GM23338 (cell line): ENCODE measurements at regions not wholly inside any gene's neighbourhood (a gene's known extent, or its start where the extent isn't known, plus 50 kb on each side); places are given as distances from the start of the nearest gene placed in this dataset.

Experiments used
- ATAC-seq: fragments of 200-7000 bp; cut with Tn5 transposase; 3 replicates; pipeline ENCODE4 v1.9.1; 2020
- DNase-seq: peaks from one replicate; pipeline ENCODE4 v3.0.0-alpha.2; 2015; ENCODE audit warnings: low spot score
- H2AFZ ChIP-seq: fragments of 200-600 bp; sonication (generic); 2 replicates; pipeline ENCODE4 v1.8.0; 2016; ENCODE audit warnings: antibody characterized with exemption, mild to moderate bottlenecking, moderate library complexity
- H3F3A ChIP-seq: fragments of 200-600 bp; sonication (generic); replicated peaks from 2 replicates; pipeline ENCODE4 v1.8.0; 2017; ENCODE audit warnings: antibody characterized with exemption, mixed run types, low read depth
- H3K27ac ChIP-seq: fragments of 200-600 bp; sonication (generic); 2 replicates; pipeline ENCODE4 v1.6.1; 2016; ENCODE audit warnings: low read depth
- H3K27me3 ChIP-seq: fragments of 200-600 bp; sonication (generic); 2 replicates; pipeline ENCODE4 v1.8.0; 2016; ENCODE audit warnings: mild to moderate bottlenecking, mixed run types, moderate library complexity; ENCODE audit not compliant: insufficient read depth
- H3K36me3 ChIP-seq: fragments of 200-600 bp; sonication (generic); 2 replicates; pipeline ENCODE4 v1.8.0; 2016; ENCODE audit warnings: mild to moderate bottlenecking; ENCODE audit not compliant: insufficient read depth
- H3K4me1 ChIP-seq: fragments of 200-600 bp; sonication (generic); 2 replicates; pipeline ENCODE4 v1.8.0; 2016; ENCODE audit warnings: mild to moderate bottlenecking, moderate library complexity; ENCODE audit not compliant: insufficient read depth
- H3K4me2 ChIP-seq: fragments of 200-600 bp; sonication (generic); 2 replicates; pipeline ENCODE4 v1.7.1; 2017; ENCODE audit warnings: mixed run types
- H3K4me3 ChIP-seq: fragments of 200-600 bp; sonication (generic); 2 replicates; pipeline ENCODE4 v1.6.1; 2016; ENCODE audit warnings: mixed run types
- H3K79me2 ChIP-seq: fragments of 200-600 bp; sonication (generic); replicated peaks from 2 replicates; pipeline ENCODE4 v1.8.0; 2017; ENCODE audit warnings: mild to moderate bottlenecking; ENCODE audit not compliant: insufficient read depth
- H3K9me2 ChIP-seq: fragments of 200-600 bp; sonication (generic); 2 replicates; pipeline ENCODE4 v1.8.0; 2017; ENCODE audit not compliant: insufficient read depth
- H4K20me1 ChIP-seq: fragments of 200-600 bp; sonication (generic); replicated peaks from 2 replicates; pipeline ENCODE4 v1.8.0; 2017; ENCODE audit warnings: mild to moderate bottlenecking; ENCODE audit not compliant: insufficient read depth
- H3K27ac Mint-ChIP-seq: 2 replicates; pipeline ENCODE4 v1.8.0; 2020; ENCODE audit warnings: inconsistent platforms, mild to moderate bottlenecking, moderate library complexity, mixed read lengths
- H3K27me3 Mint-ChIP-seq: 3 replicates; pipeline ENCODE4 v1.8.0; 2022; ENCODE audit warnings: low read depth, mild to moderate bottlenecking, moderate library complexity, mixed read lengths, inconsistent platforms; ENCODE audit not compliant: insufficient read depth, poor library complexity
- H3K36me3 Mint-ChIP-seq: 3 replicates; pipeline ENCODE4 v1.8.0; 2021; ENCODE audit warnings: low read depth, mild to moderate bottlenecking, inconsistent platforms, moderate library complexity, mixed read lengths
- H3K4me1 Mint-ChIP-seq: 3 replicates; pipeline ENCODE4 v1.8.0; 2020; ENCODE audit warnings: mild to moderate bottlenecking, inconsistent platforms, mixed read lengths
- H3K4me3 Mint-ChIP-seq: 3 replicates; pipeline ENCODE4 v1.8.0; 2021; ENCODE audit warnings: moderate library complexity, mild to moderate bottlenecking, inconsistent platforms, mixed read lengths
- H3K9me3 Mint-ChIP-seq: 3 replicates; pipeline ENCODE4 v1.8.0; 2020; ENCODE audit warnings: moderate library complexity, mild to moderate bottlenecking, inconsistent platforms, mixed read lengths
- CREB1 ChIP-seq: fragments of 250-450 bp; sonication (Bioruptor Pico); IDR thresholded peaks from 2 replicates; pipeline ENCODE4 v1.5.0; 2020; ENCODE audit warnings: low read depth, mild to moderate bottlenecking, moderate library complexity
- EZH2 ChIP-seq: fragments of 200-600 bp; sonication (generic); IDR thresholded peaks from one replicate; pipeline ENCODE4 v1.8.0; 2017; ENCODE audit warnings: antibody characterized with exemption, mild to moderate bottlenecking, low read depth; ENCODE audit not compliant: unreplicated experiment
- EZH2phosphoT487 ChIP-seq: fragments of 200-600 bp; sonication (generic); IDR thresholded peaks from one replicate; pipeline ENCODE4 v1.8.1; 2018; ENCODE audit warnings: antibody characterized with exemption; ENCODE audit not compliant: unreplicated experiment
- JUNB ChIP-seq: IDR thresholded peaks from one replicate; pipeline ENCODE4 v1.6.1; 2016; ENCODE audit warnings: antibody characterized with exemption; ENCODE audit not compliant: unreplicated experiment
- NANOG ChIP-seq: IDR thresholded peaks from 2 replicates; pipeline ENCODE4 v1.6.1; 2016; ENCODE audit warnings: antibody characterized with exemption, borderline replicate concordance
- POLR2AphosphoS5 ChIP-seq: IDR thresholded peaks from 2 replicates; pipeline ENCODE4 v1.6.1; 2016; ENCODE audit warnings: antibody characterized with exemption, low read depth
- STAT1 ChIP-seq: IDR thresholded peaks from one replicate; pipeline ENCODE4 v1.6.1; 2016; ENCODE audit warnings: antibody characterized with exemption; ENCODE audit not compliant: unreplicated experiment
- ZNF114 ChIP-seq: fragments of 250-450 bp; sonication (Bioruptor Pico); IDR thresholded peaks from 2 replicates; pipeline ENCODE4 v1.5.0; 2020; ENCODE audit warnings: mild to moderate bottlenecking, moderate library complexity
- ZNF331 ChIP-seq: fragments of 250-450 bp; sonication (Bioruptor Pico); IDR thresholded peaks from 2 replicates; pipeline ENCODE4 v1.5.0; 2020; ENCODE audit warnings: low read depth, mild to moderate bottlenecking, moderate library complexity
- TF ChIP-seq, protein P1 (sequence below): IDR thresholded peaks from 2 replicates; pipeline ENCODE4 v1.6.1; 2016; ENCODE audit warnings: antibody characterized with exemption
- TF ChIP-seq, protein P2 (sequence below): fragments of 250-450 bp; sonication (Bioruptor Pico); IDR thresholded peaks from 2 replicates; pipeline ENCODE4 v1.5.0; 2020; ENCODE audit warnings: mild to moderate bottlenecking, moderate library complexity
- TF ChIP-seq, protein P3 (sequence below), 2 experiments: fragments of 200-600 bp in 1 of 2; sonication (generic) in 1 of 2; conservative IDR thresholded peaks; 2 replicates each; pipeline versions ENCODE4 v1.5.1 to v1.6.1; 2016 to 2017; ENCODE audit warnings: antibody characterized with exemption in 2 of 2, low read depth in 2 of 2, mild to moderate bottlenecking in 2 of 2, moderate library complexity in 1 of 2
- TF ChIP-seq, protein P4 (sequence below): IDR thresholded peaks from one replicate; pipeline ENCODE4 v1.6.1; 2018; ENCODE audit warnings: antibody characterized with exemption; ENCODE audit not compliant: unreplicated experiment

DNA sequence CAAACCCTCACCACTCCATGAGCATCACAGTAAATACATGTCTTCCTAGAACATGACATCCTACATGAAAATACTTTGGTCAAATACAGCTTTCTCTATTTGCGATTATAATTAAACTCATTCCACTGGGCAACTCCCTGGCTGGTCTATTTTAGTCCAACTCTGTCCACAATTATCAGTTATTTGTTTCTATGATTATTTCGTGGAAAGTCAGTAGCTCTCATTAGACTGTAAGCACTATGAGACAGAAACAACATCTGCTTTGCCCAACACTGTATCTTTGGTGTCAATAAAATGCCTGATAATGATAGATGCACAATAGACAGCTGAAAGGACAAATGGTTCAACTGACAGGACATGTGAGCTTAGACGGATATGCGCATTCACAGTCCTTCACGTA lies 292.0 kb downstream of the KLF12 start:
- ATAC-seq = no peak
- peaks cover 4% of the 10 kb centered on the region for H3K27me3 Mint-ChIP-seq
- H3K79me2 ChIP-seq = no peaks in the 10 kb centered on the region

More for the DNA sequence above, 292.0 kb downstream of the KLF12 start:
- Histone ChIP-seq H3F3A (no peaks in the 10 kb centered on the region), H3K4me2 (no peak overlapping the region), H2AFZ (no peak overlapping the region), H3K27me3 (no peaks in the 10 kb centered on the region), H3K36me3 (no peaks in the 10 kb centered on the region), H3K4me1 (peaks cover 1% of the 10 kb centered on the region), H4K20me1 (no peaks in the 10 kb centered on the region), H3K27ac (no peak overlapping the region), H3K4me3 (no peak overlapping the region), H3K9me2 (no peaks in the 10 kb centered on the region)
- TF ChIP-seq, protein P1, sequence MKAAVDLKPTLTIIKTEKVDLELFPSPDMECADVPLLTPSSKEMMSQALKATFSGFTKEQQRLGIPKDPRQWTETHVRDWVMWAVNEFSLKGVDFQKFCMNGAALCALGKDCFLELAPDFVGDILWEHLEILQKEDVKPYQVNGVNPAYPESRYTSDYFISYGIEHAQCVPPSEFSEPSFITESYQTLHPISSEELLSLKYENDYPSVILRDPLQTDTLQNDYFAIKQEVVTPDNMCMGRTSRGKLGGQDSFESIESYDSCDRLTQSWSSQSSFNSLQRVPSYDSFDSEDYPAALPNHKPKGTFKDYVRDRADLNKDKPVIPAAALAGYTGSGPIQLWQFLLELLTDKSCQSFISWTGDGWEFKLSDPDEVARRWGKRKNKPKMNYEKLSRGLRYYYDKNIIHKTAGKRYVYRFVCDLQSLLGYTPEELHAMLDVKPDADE = no peak
- TF ChIP-seq, protein P2, sequence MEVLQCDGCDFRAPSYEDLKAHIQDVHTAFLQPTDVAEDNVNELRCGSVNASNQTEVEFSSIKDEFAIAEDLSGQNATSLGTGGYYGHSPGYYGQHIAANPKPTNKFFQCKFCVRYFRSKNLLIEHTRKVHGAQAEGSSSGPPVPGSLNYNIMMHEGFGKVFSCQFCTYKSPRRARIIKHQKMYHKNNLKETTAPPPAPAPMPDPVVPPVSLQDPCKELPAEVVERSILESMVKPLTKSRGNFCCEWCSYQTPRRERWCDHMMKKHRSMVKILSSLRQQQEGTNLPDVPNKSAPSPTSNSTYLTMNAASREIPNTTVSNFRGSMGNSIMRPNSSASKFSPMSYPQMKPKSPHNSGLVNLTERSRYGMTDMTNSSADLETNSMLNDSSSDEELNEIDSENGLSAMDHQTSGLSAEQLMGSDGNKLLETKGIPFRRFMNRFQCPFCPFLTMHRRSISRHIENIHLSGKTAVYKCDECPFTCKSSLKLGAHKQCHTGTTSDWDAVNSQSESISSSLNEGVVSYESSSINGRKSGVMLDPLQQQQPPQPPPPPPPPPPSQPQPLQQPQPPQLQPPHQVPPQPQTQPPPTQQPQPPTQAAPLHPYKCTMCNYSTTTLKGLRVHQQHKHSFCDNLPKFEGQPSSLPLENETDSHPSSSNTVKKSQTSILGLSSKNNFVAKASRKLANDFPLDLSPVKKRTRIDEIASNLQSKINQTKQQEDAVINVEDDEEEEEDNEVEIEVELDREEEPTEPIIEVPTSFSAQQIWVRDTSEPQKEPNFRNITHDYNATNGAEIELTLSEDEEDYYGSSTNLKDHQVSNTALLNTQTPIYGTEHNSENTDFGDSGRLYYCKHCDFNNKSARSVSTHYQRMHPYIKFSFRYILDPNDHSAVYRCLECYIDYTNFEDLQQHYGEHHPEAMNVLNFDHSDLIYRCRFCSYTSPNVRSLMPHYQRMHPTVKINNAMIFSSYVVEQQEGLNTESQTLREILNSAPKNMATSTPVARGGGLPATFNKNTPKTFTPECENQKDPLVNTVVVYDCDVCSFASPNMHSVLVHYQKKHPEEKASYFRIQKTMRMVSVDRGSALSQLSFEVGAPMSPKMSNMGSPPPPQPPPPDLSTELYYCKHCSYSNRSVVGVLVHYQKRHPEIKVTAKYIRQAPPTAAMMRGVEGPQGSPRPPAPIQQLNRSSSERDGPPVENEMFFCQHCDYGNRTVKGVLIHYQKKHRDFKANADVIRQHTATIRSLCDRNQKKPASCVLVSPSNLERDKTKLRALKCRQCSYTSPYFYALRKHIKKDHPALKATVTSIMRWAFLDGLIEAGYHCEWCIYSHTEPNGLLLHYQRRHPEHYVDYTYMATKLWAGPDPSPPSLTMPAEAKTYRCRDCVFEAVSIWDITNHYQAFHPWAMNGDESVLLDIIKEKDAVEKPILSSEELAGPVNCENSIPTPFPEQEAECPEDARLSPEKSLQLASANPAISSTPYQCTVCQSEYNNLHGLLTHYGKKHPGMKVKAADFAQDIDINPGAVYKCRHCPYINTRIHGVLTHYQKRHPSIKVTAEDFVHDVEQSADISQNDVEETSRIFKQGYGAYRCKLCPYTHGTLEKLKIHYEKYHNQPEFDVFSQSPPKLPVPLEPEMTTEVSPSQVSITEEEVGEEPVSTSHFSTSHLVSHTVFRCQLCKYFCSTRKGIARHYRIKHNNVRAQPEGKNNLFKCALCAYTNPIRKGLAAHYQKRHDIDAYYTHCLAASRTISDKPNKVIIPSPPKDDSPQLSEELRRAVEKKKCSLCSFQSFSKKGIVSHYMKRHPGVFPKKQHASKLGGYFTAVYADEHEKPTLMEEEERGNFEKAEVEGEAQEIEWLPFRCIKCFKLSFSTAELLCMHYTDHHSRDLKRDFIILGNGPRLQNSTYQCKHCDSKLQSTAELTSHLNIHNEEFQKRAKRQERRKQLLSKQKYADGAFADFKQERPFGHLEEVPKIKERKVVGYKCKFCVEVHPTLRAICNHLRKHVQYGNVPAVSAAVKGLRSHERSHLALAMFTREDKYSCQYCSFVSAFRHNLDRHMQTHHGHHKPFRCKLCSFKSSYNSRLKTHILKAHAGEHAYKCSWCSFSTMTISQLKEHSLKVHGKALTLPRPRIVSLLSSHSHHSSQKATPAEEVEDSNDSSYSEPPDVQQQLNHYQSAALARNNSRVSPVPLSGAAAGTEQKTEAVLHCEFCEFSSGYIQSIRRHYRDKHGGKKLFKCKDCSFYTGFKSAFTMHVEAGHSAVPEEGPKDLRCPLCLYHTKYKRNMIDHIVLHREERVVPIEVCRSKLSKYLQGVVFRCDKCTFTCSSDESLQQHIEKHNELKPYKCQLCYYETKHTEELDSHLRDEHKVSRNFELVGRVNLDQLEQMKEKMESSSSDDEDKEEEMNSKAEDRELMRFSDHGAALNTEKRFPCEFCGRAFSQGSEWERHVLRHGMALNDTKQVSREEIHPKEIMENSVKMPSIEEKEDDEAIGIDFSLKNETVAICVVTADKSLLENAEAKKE = no peak
- TF ChIP-seq EZH2 (no peak), NANOG (no peak), STAT1 (no peak), ZNF331 (no peak), ZNF114 (CRISPR knock-in tag) (no peak), CREB1 (CRISPR knock-in tag) (no peak), POLR2AphosphoS5 (no peak), JUNB (no peak), EZH2phosphoT487 (no peak)
- TF ChIP-seq, protein P3, sequence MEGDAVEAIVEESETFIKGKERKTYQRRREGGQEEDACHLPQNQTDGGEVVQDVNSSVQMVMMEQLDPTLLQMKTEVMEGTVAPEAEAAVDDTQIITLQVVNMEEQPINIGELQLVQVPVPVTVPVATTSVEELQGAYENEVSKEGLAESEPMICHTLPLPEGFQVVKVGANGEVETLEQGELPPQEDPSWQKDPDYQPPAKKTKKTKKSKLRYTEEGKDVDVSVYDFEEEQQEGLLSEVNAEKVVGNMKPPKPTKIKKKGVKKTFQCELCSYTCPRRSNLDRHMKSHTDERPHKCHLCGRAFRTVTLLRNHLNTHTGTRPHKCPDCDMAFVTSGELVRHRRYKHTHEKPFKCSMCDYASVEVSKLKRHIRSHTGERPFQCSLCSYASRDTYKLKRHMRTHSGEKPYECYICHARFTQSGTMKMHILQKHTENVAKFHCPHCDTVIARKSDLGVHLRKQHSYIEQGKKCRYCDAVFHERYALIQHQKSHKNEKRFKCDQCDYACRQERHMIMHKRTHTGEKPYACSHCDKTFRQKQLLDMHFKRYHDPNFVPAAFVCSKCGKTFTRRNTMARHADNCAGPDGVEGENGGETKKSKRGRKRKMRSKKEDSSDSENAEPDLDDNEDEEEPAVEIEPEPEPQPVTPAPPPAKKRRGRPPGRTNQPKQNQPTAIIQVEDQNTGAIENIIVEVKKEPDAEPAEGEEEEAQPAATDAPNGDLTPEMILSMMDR (conservative IDR thresholded peaks at IDR 0.05; ENCODE audit: low read depth in 2 of 2) = no peak
- TF ChIP-seq, protein P4, sequence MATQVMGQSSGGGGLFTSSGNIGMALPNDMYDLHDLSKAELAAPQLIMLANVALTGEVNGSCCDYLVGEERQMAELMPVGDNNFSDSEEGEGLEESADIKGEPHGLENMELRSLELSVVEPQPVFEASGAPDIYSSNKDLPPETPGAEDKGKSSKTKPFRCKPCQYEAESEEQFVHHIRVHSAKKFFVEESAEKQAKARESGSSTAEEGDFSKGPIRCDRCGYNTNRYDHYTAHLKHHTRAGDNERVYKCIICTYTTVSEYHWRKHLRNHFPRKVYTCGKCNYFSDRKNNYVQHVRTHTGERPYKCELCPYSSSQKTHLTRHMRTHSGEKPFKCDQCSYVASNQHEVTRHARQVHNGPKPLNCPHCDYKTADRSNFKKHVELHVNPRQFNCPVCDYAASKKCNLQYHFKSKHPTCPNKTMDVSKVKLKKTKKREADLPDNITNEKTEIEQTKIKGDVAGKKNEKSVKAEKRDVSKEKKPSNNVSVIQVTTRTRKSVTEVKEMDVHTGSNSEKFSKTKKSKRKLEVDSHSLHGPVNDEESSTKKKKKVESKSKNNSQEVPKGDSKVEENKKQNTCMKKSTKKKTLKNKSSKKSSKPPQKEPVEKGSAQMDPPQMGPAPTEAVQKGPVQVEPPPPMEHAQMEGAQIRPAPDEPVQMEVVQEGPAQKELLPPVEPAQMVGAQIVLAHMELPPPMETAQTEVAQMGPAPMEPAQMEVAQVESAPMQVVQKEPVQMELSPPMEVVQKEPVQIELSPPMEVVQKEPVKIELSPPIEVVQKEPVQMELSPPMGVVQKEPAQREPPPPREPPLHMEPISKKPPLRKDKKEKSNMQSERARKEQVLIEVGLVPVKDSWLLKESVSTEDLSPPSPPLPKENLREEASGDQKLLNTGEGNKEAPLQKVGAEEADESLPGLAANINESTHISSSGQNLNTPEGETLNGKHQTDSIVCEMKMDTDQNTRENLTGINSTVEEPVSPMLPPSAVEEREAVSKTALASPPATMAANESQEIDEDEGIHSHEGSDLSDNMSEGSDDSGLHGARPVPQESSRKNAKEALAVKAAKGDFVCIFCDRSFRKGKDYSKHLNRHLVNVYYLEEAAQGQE = no peak
- no peak for DNase-seq
- Mint-ChIP-seq H3K27ac (no peak overlapping the region), H3K9me3 (no peaks in the 10 kb centered on the region), H3K36me3 (no peaks in the 10 kb centered on the region), H3K4me1 (peaks cover 32% of the 10 kb centered on the region), H3K4me3 (no peak overlapping the region)
